Neural crest cell (in vitro differentiated cells): ENCODE measurements at regions not wholly inside any gene's neighbourhood (a gene's known extent, or its start where the extent isn't known, plus 50 kb on each side); places are given as distances from the start of the nearest gene placed in this dataset.

ENCODE experiments used
- DNase-seq: peaks from one replicate; pipeline ENCODE4 v3.0.0; 2021; ENCODE audit warnings: low read depth, mixed read lengths, low spot score
- H3K27ac Mint-ChIP-seq: one replicate; pipeline ENCODE4 v1.8.0; 2021; ENCODE audit warnings: mild to moderate bottlenecking, mixed read lengths; ENCODE audit not compliant: unreplicated experiment
- H3K27me3 Mint-ChIP-seq: 2 replicates; pipeline ENCODE4 v1.8.0; 2021; ENCODE audit warnings: low read depth, mild to moderate bottlenecking, mixed read lengths
- H3K36me3 Mint-ChIP-seq: 2 replicates; pipeline ENCODE4 v1.8.0; 2021; ENCODE audit warnings: low read depth, mild to moderate bottlenecking, mixed read lengths
- H3K4me1 Mint-ChIP-seq: 2 replicates; pipeline ENCODE4 v1.8.0; 2021; ENCODE audit warnings: mixed read lengths
- H3K4me3 Mint-ChIP-seq: one replicate; pipeline ENCODE4 v1.8.0; 2021; ENCODE audit warnings: mild to moderate bottlenecking, mixed read lengths
- H3K9me3 Mint-ChIP-seq: 2 replicates; pipeline ENCODE4 v1.8.0; 2021; ENCODE audit warnings: mixed read lengths
- CTCF ChIP-seq: fragments of 200-600 bp; sonication (generic); conservative IDR thresholded peaks from 2 replicates; pipeline ENCODE4 v1.5.0; 2021; ENCODE audit warnings: antibody characterized with exemption, mild to moderate bottlenecking

GRCh38 chr22:22088658-22089458 lies 106.3 kb upstream of the TOP3B start:
- no peaks in the 10 kb centered on the region for H3K4me1 Mint-ChIP-seq
- H3K9me3 Mint-ChIP-seq: no peaks in the 10 kb centered on the region
- H3K27ac Mint-ChIP-seq: no peak overlapping the region
- TF ChIP-seq CTCF: no peak
- no peak for DNase-seq
- no peaks in the 10 kb centered on the region for H3K36me3 Mint-ChIP-seq
- peaks cover 82% of the 10 kb centered on the region for H3K27me3 Mint-ChIP-seq
- no peak overlapping the region for H3K4me3 Mint-ChIP-seq

GRCh38 chr22:22087854-22088657 lies 105.5 kb upstream of the TOP3B start:
- Mint-ChIP-seq H3K27me3 (peaks cover 82% of the 10 kb centered on the region), H3K4me3 (no peak overlapping the region), H3K27ac (no peak overlapping the region), H3K4me1 (no peaks in the 10 kb centered on the region), H3K36me3 (no peaks in the 10 kb centered on the region), H3K9me3 (no peaks in the 10 kb centered on the region)
- no peak for DNase-seq
- TF ChIP-seq CTCF: no peak

- Mint-ChIP-seq H3K4me1 (no peaks in the 10 kb centered on the region), H3K4me3 (no peak overlapping the region), H3K9me3 (no peaks in the 10 kb centered on the region), H3K27ac (no peak overlapping the region), H3K36me3 (no peaks in the 10 kb centered on the region), H3K27me3 (peaks cover 83% of the 10 kb centered on the region)
- DNase-seq: no peak
- no peak for TF ChIP-seq CTCF
Measured at GRCh38 chr22:22086501-22087158, 104.0 kb upstream of the TOP3B start.

GRCh38 chr22:22085702-22086500 lies 103.3 kb upstream of the TOP3B start:
- H3K4me1 Mint-ChIP-seq: no peaks in the 10 kb centered on the region
- DNase-seq: no peak
- no peaks in the 10 kb centered on the region for H3K36me3 Mint-ChIP-seq
- no peak overlapping the region for H3K4me3 Mint-ChIP-seq
- TF ChIP-seq CTCF: no peak
- no peaks in the 10 kb centered on the region for H3K9me3 Mint-ChIP-seq
- no peak overlapping the region for H3K27ac Mint-ChIP-seq
- H3K27me3 Mint-ChIP-seq: peaks cover 84% of the 10 kb centered on the region

GRCh38 chr22:22084089-22084711 lies 101.6 kb upstream of the TOP3B start:
- Mint-ChIP-seq H3K4me3 (no peak overlapping the region), H3K27me3 (peaks cover 85% of the 10 kb centered on the region), H3K4me1 (no peaks in the 10 kb centered on the region), H3K9me3 (no peaks in the 10 kb centered on the region), H3K27ac (peak overlapping the region; percentile 54), H3K36me3 (no peaks in the 10 kb centered on the region)
- DNase-seq: no peak
- no peak for TF ChIP-seq CTCF
